ENCODE measurements at regions not wholly inside any gene's neighbourhood (a gene's known extent, or its start where the extent isn't known, plus 50 kb on each side); places are given as distances from the start of the nearest gene placed in this dataset.

- Histone ChIP-seq H2AFZ (ENCODE audit: insufficient read depth, low read depth, low read length, poor library complexity, severe bottlenecking) (no peak overlapping the region), H3K9me3 (ENCODE audit: control extremely low read depth in 1 of 3, control insufficient read depth in 2 of 3, insufficient read depth in 1 of 3, low read length in 2 of 3) (no peaks in the 10 kb centered on the region), H4K20me1 (ENCODE audit: control insufficient read depth, insufficient read depth, low read length, poor library complexity, severe bottlenecking) (no peaks in the 10 kb centered on the region), H3K27ac (ENCODE audit: low read length in 2 of 2) (no peak overlapping the region), H3K4me3 (ENCODE audit: control extremely low read depth in 1 of 5, extremely low read depth in 1 of 5, insufficient read depth in 1 of 5, low read depth in 2 of 5, low read length in 4 of 5) (no peak overlapping the region), H3K36me3 (replicated peaks in 1 of 2; ENCODE audit: control extremely low read depth in 1 of 2, control insufficient read depth in 1 of 2, extremely low read depth in 1 of 2, insufficient read depth in 2 of 2, low read length in 1 of 2) (no peaks in the 10 kb centered on the region), H3K4me2 (replicated peaks; ENCODE audit: low read depth, low read length, poor library complexity, severe bottlenecking) (no peak overlapping the region), H3K27me3 (replicated peaks in 1 of 4; ENCODE audit: control extremely low read depth in 1 of 4, control insufficient read depth in 3 of 4, insufficient read depth in 4 of 4, low read length in 3 of 4) (peaks cover 0 to 5% (median 0%) of the 10 kb centered on the region in 4 experiments), H3K4me1 (ENCODE audit: control insufficient read depth in 2 of 2, insufficient read depth in 2 of 2, low read length in 2 of 2) (peaks cover 15 to 17% of the 10 kb centered on the region in 2 donors), H3K9ac (ENCODE audit: low read length) (no peak overlapping the region), H3K79me2 (ENCODE audit: control insufficient read depth, insufficient read depth, low read length) (no peaks in the 10 kb centered on the region)
- intact Hi-C loops (cut with micrococcal nuclease) = no loop called here
- no peak overlapping the region for H3K4me3 Mint-ChIP-seq
- no peaks in the 10 kb centered on the region for H3K9me3 Mint-ChIP-seq (ENCODE audit: insufficient read depth)
- ChIA-PET CTCF (interaction anchor here (1.1 kb wide), 1 partner anchor 15 kb away, joined by 3 read pairs; no protein-coding TSS in a partner anchor), POLR2A (no interaction called here)
- TF ChIP-seq EZH2 (IDR thresholded peaks at IDR 0.05; ENCODE audit: borderline replicate concordance, insufficient read depth, low read depth, low read length, poor library complexity, severe bottlenecking) (no peak), CTCF (IDR thresholded peaks at IDR 0.05) (no peak)
- peaks cover 17% of the 10 kb centered on the region for H3K4me1 Mint-ChIP-seq
- ATAC-seq (ENCODE audit: low read depth) (no peak), DNase-seq (no peak)
- no peak overlapping the region for H3K27ac Mint-ChIP-seq
- 87% methylated on average over 18 of the region's 18 CpGs for WGBS (ENCODE audit: insufficient coverage)
- H3K27me3 Mint-ChIP-seq = peaks cover 8% of the 10 kb centered on the region
These were observed 97.1 kb downstream of the SIK1 start for GRCh38 chr21:43329711-43330269.

- Histone ChIP-seq H2AFZ (ENCODE audit: insufficient read depth, low read depth, low read length, poor library complexity, severe bottlenecking) (no peak overlapping the region), H3K27ac (ENCODE audit: low read length in 2 of 2) (no peak overlapping the region), H3K9ac (ENCODE audit: low read length) (no peak overlapping the region), H3K9me3 (ENCODE audit: control extremely low read depth in 1 of 3, control insufficient read depth in 2 of 3, insufficient read depth in 1 of 3, low read length in 2 of 3) (no peaks in the 10 kb centered on the region), H3K27me3 (replicated peaks in 1 of 4; ENCODE audit: control extremely low read depth in 1 of 4, control insufficient read depth in 3 of 4, insufficient read depth in 4 of 4, low read length in 3 of 4) (peaks cover 0 to 5% (median 0%) of the 10 kb centered on the region in 4 experiments), H3K4me3 (ENCODE audit: control extremely low read depth in 1 of 5, extremely low read depth in 1 of 5, insufficient read depth in 1 of 5, low read depth in 2 of 5, low read length in 4 of 5) (no peak overlapping the region), H4K20me1 (ENCODE audit: control insufficient read depth, insufficient read depth, low read length, poor library complexity, severe bottlenecking) (no peaks in the 10 kb centered on the region), H3K79me2 (ENCODE audit: control insufficient read depth, insufficient read depth, low read length) (no peaks in the 10 kb centered on the region), H3K4me2 (replicated peaks; ENCODE audit: low read depth, low read length, poor library complexity, severe bottlenecking) (no peak overlapping the region), H3K36me3 (replicated peaks in 1 of 2; ENCODE audit: control extremely low read depth in 1 of 2, control insufficient read depth in 1 of 2, extremely low read depth in 1 of 2, insufficient read depth in 2 of 2, low read length in 1 of 2) (no peaks in the 10 kb centered on the region), H3K4me1 (ENCODE audit: control insufficient read depth in 2 of 2, insufficient read depth in 2 of 2, low read length in 2 of 2) (peaks cover 15 to 19% of the 10 kb centered on the region in 2 donors)
- Mint-ChIP-seq H3K27ac (no peak overlapping the region), H3K4me1 (peaks cover 13% of the 10 kb centered on the region), H3K27me3 (peaks cover 8% of the 10 kb centered on the region), H3K9me3 (ENCODE audit: insufficient read depth) (no peaks in the 10 kb centered on the region), H3K4me3 (no peak overlapping the region)
- intact Hi-C loops (cut with micrococcal nuclease) = no loop called here
- CTCF ChIA-PET = interaction anchor here (1.1 kb wide), 1 partner anchor 14 kb away, joined by 3 read pairs; no protein-coding TSS in a partner anchor
- POLR2A ChIA-PET = no interaction called here
- no peak for ATAC-seq (ENCODE audit: low read depth)
- DNase-seq = no peak
- TF ChIP-seq EZH2 (IDR thresholded peaks at IDR 0.05; ENCODE audit: borderline replicate concordance, insufficient read depth, low read depth, low read length, poor library complexity, severe bottlenecking) (no peak), CTCF (IDR thresholded peaks at IDR 0.05) (no peak)
- 94% methylated on average over 22 of the region's 22 CpGs for WGBS (ENCODE audit: insufficient coverage)
These were observed 97.8 kb downstream of the SIK1 start for GRCh38 chr21:43328958-43329691.

Measured in B cell (primary cell).